Vagina (tissue), 2 donors: ENCODE measurements at regions not wholly inside any gene's neighbourhood (a gene's known extent, or its start where the extent isn't known, plus 50 kb on each side); places are given as distances from the start of the nearest gene placed in this dataset.

ENCODE experiments used
- DNase-seq, 2 donors: peaks; one replicate each; pipeline ENCODE4 v3.0.0-alpha.2; 2017; ENCODE audit errors: extremely low spot score in 2 of 2
- H3K27ac ChIP-seq: fragments of 200-600 bp; sonication (generic); one replicate; pipeline ENCODE4 v1.5.1; 2019
- H3K27me3 ChIP-seq: fragments of 200-600 bp; sonication (generic); one replicate; pipeline ENCODE4 v1.5.1; 2019
- H3K36me3 ChIP-seq, 2 donors: fragments of 200-600 bp; sonication (generic); one replicate each; pipeline ENCODE4 v1.5.1; 2017 to 2019
- H3K4me1 ChIP-seq: fragments of 200-600 bp; sonication (generic); one replicate; pipeline ENCODE4 v1.5.1; 2019
- H3K4me3 ChIP-seq, 2 donors: fragments of 200-600 bp; sonication (generic); 1 replicate in 1 of 2; 2 replicates in 1 of 2; pipeline ENCODE4 v1.5.1; 2016 to 2019
- H3K9me3 ChIP-seq: fragments of 200-600 bp; sonication (generic); one replicate; pipeline ENCODE4 v1.5.1; 2019
- POLR2A ChIP-seq, 2 donors: fragments of 450-650 bp; IDR thresholded peaks; one replicate each; pipeline ENCODE4 v1.6.1; 2017; ENCODE audit warnings: antibody characterized with exemption in 2 of 2, mild to moderate bottlenecking in 2 of 2, moderate library complexity in 2 of 2
- POLR2AphosphoS5 ChIP-seq, 2 donors: sonication (generic); formaldehyde crosslinking; IDR thresholded peaks; one replicate each; pipeline ENCODE4 v1.9.0; 2017; ENCODE audit warnings: antibody characterized with exemption in 2 of 2, mild to moderate bottlenecking in 2 of 2, low read depth in 1 of 2; ENCODE audit not compliant: insufficient read depth in 1 of 2
- intact Hi-C: fragments of 100-400 bp; cut with DNase I; formaldehyde crosslinking; loops from one replicate; pipeline ENCODE4 v1.15.1; 2023
- TF ChIP-seq, protein P1 (sequence below), 3 experiments: fragments of 450-650 bp in 2 of 3; fragments of 200-600 bp in 1 of 3; sonication (generic) in 1 of 3; IDR thresholded peaks; one replicate each; pipeline ENCODE4 v1.5.1; 2017 to 2019; ENCODE audit warnings: antibody characterized with exemption in 3 of 3, mild to moderate bottlenecking in 2 of 3, moderate library complexity in 2 of 3

DNA sequence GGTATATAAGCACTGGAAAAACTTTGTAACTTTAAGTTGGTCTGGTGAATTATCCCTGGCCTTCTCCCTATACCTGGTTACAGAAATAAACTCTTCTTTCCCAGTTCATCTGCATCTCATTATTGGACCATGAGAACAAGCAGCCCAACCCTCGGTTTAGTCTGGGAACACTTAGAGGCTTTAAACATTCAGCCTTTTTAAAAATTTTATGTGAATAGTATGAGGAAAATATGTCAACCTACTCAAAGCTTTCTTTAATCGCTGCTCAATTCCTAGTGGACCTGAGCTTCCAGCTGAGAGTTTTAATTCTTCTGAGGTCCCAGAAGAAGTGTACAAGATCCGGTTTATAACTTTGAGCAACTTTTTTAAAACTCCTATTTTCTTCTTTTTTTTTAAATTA, 358.6 kb upstream of the NOCT start:
- no peaks in the 10 kb centered on the region for H3K27me3 ChIP-seq

DNA sequence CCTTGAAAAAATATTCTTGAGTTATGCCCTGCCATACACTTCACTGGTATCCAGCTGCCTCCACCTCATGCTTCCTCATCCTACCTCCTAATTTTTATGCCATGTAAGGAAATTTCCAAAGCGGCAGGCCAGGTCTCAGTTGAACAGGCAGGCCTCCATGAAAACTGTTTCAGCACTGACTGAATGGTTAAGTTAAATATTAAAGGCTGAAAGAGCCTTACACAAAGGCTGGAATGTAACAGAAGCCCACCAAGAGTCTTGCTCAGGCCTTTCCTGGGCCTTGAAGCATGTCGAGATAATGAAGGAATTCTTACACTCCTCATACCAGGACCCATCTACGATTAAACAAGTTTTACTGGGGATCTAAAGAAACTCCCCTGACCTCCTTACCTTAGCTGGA, 359.6 kb upstream of the NOCT start:
- Histone ChIP-seq H3K9me3 (no peaks in the 10 kb centered on the region), H3K36me3 (no peaks in the 10 kb centered on the region), H3K4me1 (no peaks in the 10 kb centered on the region), H3K27me3 (no peaks in the 10 kb centered on the region), H3K4me3 (no peak overlapping the region), H3K27ac (no peak overlapping the region)
- no peak for DNase-seq
- intact Hi-C loops = no loop called here
- TF ChIP-seq POLR2AphosphoS5 (IDR thresholded peaks at IDR 0.05; ENCODE audit: insufficient read depth in 1 of 2, low read depth in 1 of 2) (no peak), POLR2A (IDR thresholded peaks at IDR 0.05) (no peak)
- TF ChIP-seq, protein P1, sequence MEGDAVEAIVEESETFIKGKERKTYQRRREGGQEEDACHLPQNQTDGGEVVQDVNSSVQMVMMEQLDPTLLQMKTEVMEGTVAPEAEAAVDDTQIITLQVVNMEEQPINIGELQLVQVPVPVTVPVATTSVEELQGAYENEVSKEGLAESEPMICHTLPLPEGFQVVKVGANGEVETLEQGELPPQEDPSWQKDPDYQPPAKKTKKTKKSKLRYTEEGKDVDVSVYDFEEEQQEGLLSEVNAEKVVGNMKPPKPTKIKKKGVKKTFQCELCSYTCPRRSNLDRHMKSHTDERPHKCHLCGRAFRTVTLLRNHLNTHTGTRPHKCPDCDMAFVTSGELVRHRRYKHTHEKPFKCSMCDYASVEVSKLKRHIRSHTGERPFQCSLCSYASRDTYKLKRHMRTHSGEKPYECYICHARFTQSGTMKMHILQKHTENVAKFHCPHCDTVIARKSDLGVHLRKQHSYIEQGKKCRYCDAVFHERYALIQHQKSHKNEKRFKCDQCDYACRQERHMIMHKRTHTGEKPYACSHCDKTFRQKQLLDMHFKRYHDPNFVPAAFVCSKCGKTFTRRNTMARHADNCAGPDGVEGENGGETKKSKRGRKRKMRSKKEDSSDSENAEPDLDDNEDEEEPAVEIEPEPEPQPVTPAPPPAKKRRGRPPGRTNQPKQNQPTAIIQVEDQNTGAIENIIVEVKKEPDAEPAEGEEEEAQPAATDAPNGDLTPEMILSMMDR (IDR thresholded peaks at IDR 0.05) = no peak

More for the DNA sequence above, 358.6 kb upstream of the NOCT start:
- Histone ChIP-seq H3K4me3 (no peak overlapping the region), H3K27ac (no peak overlapping the region), H3K36me3 (no peaks in the 10 kb centered on the region), H3K9me3 (no peaks in the 10 kb centered on the region), H3K4me1 (no peaks in the 10 kb centered on the region)
- no peak for DNase-seq
- TF ChIP-seq, protein P1 (IDR thresholded peaks at IDR 0.05) = no peak
- TF ChIP-seq POLR2A (IDR thresholded peaks at IDR 0.05) (no peak), POLR2AphosphoS5 (IDR thresholded peaks at IDR 0.05; ENCODE audit: insufficient read depth in 1 of 2, low read depth in 1 of 2) (no peak)
- intact Hi-C loops = no loop called here

DNA sequence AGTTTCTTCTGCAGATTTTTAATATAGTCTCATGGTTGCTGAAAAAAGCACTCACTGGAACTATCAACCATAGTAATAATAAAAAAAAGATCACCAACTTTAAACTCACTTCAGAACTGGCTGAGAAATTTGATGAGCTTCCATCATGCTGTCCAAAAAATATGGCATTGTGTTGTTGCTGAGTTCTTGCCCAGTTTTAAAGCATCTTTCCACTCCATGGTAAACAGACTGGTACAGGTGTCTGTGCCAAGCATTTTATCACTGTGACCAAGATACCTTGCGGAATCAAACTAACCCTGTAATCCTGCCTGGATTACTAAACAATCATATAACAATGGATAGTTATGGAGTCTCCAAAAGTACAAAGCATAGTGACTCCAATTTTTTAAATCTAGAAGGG, 360.3 kb upstream of the NOCT start:
- no peak for DNase-seq
- intact Hi-C loops = no loop called here
- no peaks in the 10 kb centered on the region for H3K4me1 ChIP-seq
- no peaks in the 10 kb centered on the region for H3K27me3 ChIP-seq
- H3K27ac ChIP-seq = no peak overlapping the region
- H3K9me3 ChIP-seq = no peaks in the 10 kb centered on the region
- TF ChIP-seq, protein P1 (IDR thresholded peaks at IDR 0.05) = no peak
- TF ChIP-seq POLR2AphosphoS5 (IDR thresholded peaks at IDR 0.05; ENCODE audit: insufficient read depth in 1 of 2, low read depth in 1 of 2) = no peak
- TF ChIP-seq POLR2A (IDR thresholded peaks at IDR 0.05) = no peak
- H3K4me3 ChIP-seq = no peak overlapping the region
- no peaks in the 10 kb centered on the region for H3K36me3 ChIP-seq

DNA sequence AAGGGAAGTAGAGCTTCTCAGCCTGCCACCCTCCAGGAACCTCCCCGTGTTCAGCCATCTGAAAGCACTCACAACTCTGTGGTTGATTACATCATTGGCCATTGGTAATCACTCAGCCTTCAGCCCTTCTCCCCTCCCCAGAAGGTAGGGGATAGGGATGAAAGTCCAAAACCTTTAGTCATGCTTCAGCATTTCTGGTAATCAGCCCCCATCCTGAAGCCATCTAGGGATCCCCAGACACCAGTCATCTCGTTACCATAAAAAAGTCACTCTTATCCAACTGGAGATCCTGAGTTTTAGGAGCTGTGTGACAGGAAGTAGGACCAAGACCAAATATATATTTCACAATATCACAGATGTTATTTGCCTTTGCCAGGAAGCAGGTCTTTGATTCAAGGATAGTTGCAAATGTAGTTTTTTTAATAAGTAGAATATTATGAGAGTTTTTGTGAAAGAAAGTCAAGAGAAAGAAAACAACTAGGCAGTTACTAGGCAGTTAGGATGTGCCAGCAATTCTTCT, 364.6 kb upstream of the NOCT start:
- no peak for DNase-seq
- Histone ChIP-seq H3K4me1 (no peaks in the 10 kb centered on the region), H3K27me3 (no peaks in the 10 kb centered on the region), H3K9me3 (no peaks in the 10 kb centered on the region), H3K36me3 (no peaks in the 10 kb centered on the region), H3K27ac (no peak overlapping the region), H3K4me3 (no peak overlapping the region)
- TF ChIP-seq POLR2AphosphoS5 (IDR thresholded peaks at IDR 0.05; ENCODE audit: insufficient read depth in 1 of 2, low read depth in 1 of 2) (no peak), POLR2A (IDR thresholded peaks at IDR 0.05) (no peak)
- TF ChIP-seq, protein P1 (IDR thresholded peaks at IDR 0.05) = no peak
- intact Hi-C loops = no loop called here

DNA sequence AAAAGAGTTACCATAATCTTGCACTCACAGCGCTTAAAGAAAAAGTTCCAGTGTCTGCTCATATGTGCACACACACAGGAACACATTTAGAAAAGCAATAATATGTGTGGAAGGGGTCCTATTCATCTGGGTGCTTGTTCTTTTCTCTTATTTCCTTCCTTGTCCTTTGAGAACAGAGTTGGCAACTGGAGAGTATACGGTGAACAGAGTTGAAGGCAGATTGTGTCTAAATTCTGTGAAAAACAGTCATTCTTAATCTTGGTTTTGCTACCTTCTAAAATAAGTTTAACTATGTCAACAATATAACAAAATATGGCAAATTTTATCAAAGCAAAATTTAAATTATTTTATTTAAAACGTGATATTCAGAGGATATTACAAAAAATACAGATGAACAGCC, 365.1 kb upstream of the NOCT start:
- DNase-seq = no peak
- H3K36me3 ChIP-seq = no peaks in the 10 kb centered on the region
- H3K27ac ChIP-seq = no peak overlapping the region
- H3K27me3 ChIP-seq = no peaks in the 10 kb centered on the region
- intact Hi-C loops = no loop called here
- H3K4me3 ChIP-seq = no peak overlapping the region
- no peaks in the 10 kb centered on the region for H3K4me1 ChIP-seq
- TF ChIP-seq POLR2AphosphoS5 (IDR thresholded peaks at IDR 0.05; ENCODE audit: insufficient read depth in 1 of 2, low read depth in 1 of 2) (no peak), POLR2A (IDR thresholded peaks at IDR 0.05) (no peak)
- TF ChIP-seq, protein P1 (IDR thresholded peaks at IDR 0.05) = no peak
- no peaks in the 10 kb centered on the region for H3K9me3 ChIP-seq
